ENCODE measurements at regions not wholly inside any gene's neighbourhood (a gene's known extent, or its start where the extent isn't known, plus 50 kb on each side); places are given as distances from the start of the nearest gene placed in this dataset.
"Not testable (repeated sequence)": the region's sequence is repeated elsewhere in the genome, so short reads cannot be mapped to it uniquely, and the experiment has no call there.

DNA sequence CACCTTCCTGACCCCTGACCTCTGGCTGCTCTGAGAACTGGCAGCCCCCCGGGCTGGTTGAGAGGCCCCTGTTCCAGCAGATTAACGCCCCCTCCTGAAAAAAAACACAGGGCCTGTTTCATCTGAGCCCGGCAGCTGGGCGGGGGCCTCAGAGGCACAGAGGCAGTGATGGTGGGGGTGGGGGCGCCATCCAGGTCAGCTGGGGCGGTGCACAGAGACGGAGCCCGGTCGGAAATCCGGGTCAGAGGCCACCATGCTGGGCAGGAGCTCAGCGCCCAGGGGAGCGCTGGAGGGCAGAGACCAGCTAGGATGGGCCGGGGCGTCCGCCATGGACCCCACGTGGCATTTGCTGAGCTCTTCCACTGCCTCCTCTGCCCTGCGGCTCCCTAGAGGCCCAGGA is 68.0 kb downstream of the UNCX start:
- DNase-seq: no peak

- DNase-seq: no peak
These were observed 68.6 kb downstream of the UNCX start for GRCh38 chr7:1301054-1301881.

DNA sequence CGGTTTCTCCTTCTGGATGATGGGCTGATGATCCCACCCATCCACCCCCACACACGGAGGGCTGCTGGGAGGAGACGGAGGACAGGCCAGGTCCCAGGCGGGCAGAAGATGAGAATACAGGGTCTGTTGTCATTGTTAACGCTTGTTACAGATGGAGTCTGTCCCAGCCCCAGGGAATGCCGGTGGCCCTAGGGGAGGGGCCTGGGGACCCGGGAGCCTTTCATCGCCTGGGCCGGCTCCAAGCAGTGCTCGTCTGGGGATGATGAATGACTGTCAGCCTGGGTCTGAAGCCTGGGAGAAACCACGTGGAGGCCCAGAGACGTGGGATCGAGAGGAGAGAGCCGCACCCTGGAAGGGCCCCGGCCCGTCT is 69.2 kb downstream of the UNCX start:
- DNase-seq: no peak

DNA sequence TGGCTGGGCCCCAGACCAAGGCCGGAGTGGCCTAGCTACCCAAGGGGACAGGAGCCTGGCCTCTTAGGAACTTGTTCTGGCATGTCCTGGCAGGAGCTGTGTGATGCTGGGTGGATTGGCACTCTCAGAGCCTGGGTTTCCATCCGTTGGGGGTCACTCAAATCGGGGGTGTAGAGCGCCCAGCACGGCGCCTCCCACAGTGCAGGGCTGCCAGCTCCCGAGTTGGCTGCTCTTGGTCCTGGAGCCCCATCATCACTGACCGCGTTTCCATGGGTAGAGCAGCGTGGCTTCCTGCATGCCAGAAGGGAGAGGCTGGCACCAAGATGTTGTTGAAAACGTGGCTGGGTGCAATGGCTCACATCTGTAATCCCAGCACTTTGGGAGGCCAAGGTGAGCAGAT is 70.3 kb downstream of the UNCX start:
- no peak for DNase-seq

- DNase-seq: not testable (repeated sequence)
These were observed 71.3 kb downstream of the UNCX start for GRCh38 chr7:1304011-1304410.

DNA sequence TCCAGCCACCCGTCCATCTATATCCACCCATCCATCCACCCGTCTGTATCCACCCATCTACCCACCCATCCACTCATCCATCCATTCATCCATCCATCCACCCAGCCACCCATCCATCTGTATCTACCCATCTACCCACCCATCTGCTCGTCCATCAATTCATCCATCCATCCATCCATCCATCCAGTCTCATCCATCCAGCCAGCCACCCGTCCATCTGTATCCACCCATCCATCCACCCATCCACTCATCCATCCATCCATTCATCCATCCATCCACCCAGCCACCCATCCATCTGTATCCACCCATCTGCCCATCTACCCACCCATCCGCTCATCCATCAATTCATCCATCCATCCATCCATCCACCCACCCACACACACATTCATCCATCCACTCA is 73.2 kb downstream of the UNCX start:
- no peak for DNase-seq

GRCh38 chr7:1307828-1308227 is 75.2 kb downstream of the UNCX start:
- DNase-seq: no peak

- no peak for DNase-seq
These were observed 76.6 kb downstream of the UNCX start for GRCh38 chr7:1309290-1309689.

DNA sequence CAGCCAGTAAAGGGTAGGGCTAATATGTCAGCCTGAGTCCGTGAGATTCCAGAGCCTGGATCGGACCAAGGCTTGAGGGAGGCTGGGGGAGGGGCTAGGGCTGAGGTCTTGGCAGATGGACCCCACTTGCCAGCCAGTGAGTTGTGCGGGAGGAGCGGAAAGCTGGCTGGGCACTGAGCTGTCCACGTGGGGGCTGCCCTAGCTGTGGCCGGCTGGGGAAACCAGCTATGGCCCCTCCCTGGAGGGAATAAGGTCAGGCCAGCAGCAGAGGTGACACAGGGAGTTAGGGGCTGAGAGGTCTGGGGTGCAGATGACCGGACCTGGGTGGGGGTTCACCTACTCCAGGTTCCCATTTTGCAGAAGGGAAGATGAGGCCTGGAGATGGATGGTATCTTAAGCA is 77.3 kb downstream of the UNCX start:
- no peak for DNase-seq

DNA sequence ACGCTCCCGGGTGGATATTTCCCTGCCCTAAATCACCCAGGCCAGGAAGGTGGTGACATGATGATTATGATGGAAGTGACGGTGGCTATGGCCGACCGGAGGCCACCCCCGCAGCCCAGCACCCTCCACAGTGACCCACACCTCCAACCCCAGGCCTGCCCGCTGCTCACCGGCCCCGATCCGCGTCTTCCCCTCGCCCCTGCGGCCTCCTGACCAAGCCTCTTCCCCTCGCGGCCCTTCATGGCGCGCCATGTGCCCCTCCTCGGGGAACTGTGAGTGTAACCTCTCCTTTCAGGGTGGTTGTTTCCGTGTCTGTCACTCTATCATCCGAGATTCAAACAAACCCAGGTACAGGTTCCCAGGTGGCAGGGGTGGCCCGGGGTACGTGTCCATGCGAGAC is 78.3 kb downstream of the UNCX start:
- DNase-seq: no peak

- DNase-seq: no peak
These were observed 78.9 kb downstream of the UNCX start for GRCh38 chr7:1311406-1312135.

GRCh38 chr7:1312136-1313070 is 79.7 kb downstream of the UNCX start:
- no peak for DNase-seq

GRCh38 chr7:1313613-1314012 is 80.9 kb downstream of the UNCX start:
- DNase-seq: no peak

- DNase-seq: no peak
These were observed 81.6 kb downstream of the UNCX start for GRCh38 chr7:1314021-1314907.

- DNase-seq: no peak
These were observed 82.3 kb downstream of the UNCX start for GRCh38 chr7:1314908-1315450.

DNA sequence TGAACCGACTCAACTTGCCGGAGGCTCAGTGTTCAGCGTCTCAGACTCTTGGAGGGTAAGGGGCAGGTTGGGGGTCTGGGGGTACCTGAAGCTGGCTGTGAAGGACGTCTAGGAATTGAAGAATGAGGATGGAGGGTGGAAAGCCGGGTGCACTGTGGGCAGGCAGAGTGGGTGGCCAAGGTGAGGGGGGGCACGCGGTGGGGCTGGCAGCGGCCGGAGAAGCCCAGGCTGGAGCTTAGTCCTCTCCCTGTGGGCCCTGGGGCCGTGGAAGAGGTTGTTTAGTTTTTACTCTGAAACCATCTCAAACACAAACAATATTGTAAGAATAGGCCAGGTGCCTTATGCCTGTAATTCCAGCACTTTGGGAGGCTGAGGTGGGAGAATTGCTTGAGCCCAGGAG is 83.4 kb downstream of the UNCX start:
- no peak for DNase-seq

DNA sequence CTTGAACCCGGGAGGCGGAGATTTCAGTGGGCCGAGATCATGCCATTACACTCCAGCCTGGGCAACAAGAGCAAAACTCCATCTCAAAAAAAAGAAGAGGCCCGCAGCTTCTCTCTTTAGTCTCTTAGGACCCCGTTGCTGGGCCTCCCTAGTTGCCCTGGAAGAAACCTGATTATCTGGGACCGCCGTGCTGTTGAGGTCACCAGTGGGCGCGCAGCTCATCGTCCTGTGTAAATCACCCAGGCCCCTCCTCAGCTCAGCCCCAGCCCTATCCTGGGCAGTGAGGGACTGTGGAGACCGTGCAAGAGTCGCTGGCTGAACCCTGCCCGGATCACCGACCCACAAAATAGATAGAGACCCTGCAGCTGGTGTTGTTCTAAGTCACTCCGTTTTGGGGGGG is 85.0 kb downstream of the UNCX start:
- DNase-seq: no peak

GRCh38 chr7:1318051-1318450 is 85.4 kb downstream of the UNCX start:
- DNase-seq: no peak

- DNase-seq: no peak
These were observed 86.0 kb downstream of the UNCX start for GRCh38 chr7:1318661-1319060.

- DNase-seq: no peak
These were observed 88.1 kb downstream of the UNCX start for GRCh38 chr7:1320616-1321240.

GRCh38 chr7:1321411-1322239 is 89.0 kb downstream of the UNCX start:
- DNase-seq: no peak

All from NCI-H1048 (cell line).